ENCODE measurements at regions not wholly inside any gene's neighbourhood (a gene's known extent, or its start where the extent isn't known, plus 50 kb on each side); places are given as distances from the start of the nearest gene placed in this dataset.

- no peaks in the 10 kb centered on the region for H3K9me3 ChIP-seq (ENCODE audit: low read depth)
- no peak overlapping the region for H3K4me3 ChIP-seq
- no peaks in the 10 kb centered on the region for H3K36me3 ChIP-seq
- no peak for TF ChIP-seq CTCF (IDR thresholded peaks at IDR 0.05; ENCODE audit: low read depth, low read length)
- H3K27me3 ChIP-seq: no peaks in the 10 kb centered on the region
- no peak for DNase-seq (ENCODE audit: low read depth in 1 of 2, low spot score in 1 of 2)
- no peak overlapping the region for H3K27ac ChIP-seq
- no peaks in the 10 kb centered on the region for H3K4me1 ChIP-seq (ENCODE audit: low read depth)
These were observed 108.2 kb upstream of the ACTRT2 start for GRCh38 chr1:2913091-2913490.

- H3K36me3 ChIP-seq: no peaks in the 10 kb centered on the region
- no peak for TF ChIP-seq CTCF (IDR thresholded peaks at IDR 0.05; ENCODE audit: low read depth, low read length)
- no peak overlapping the region for H3K4me3 ChIP-seq
- no peaks in the 10 kb centered on the region for H3K9me3 ChIP-seq (ENCODE audit: low read depth)
- no peak overlapping the region for H3K27ac ChIP-seq
- no peaks in the 10 kb centered on the region for H3K4me1 ChIP-seq (ENCODE audit: low read depth)
- no peak for DNase-seq (ENCODE audit: low read depth in 1 of 2, low spot score in 1 of 2)
- H3K27me3 ChIP-seq: no peaks in the 10 kb centered on the region
These were observed 106.6 kb upstream of the ACTRT2 start for GRCh38 chr1:2914702-2915101.

- Histone ChIP-seq H3K4me3 (no peak overlapping the region), H3K27ac (no peak overlapping the region), H3K27me3 (no peaks in the 10 kb centered on the region), H3K36me3 (no peaks in the 10 kb centered on the region), H3K4me1 (ENCODE audit: low read depth) (no peaks in the 10 kb centered on the region), H3K9me3 (ENCODE audit: low read depth) (no peaks in the 10 kb centered on the region)
- TF ChIP-seq CTCF (IDR thresholded peaks at IDR 0.05; ENCODE audit: low read depth, low read length): no peak
- DNase-seq (ENCODE audit: low read depth in 1 of 2, low spot score in 1 of 2): no peak
These were observed 105.1 kb upstream of the ACTRT2 start for GRCh38 chr1:2916153-2916552.

GRCh38 chr1:2916706-2917105 is 104.6 kb upstream of the ACTRT2 start:
- no peak for TF ChIP-seq CTCF (IDR thresholded peaks at IDR 0.05; ENCODE audit: low read depth, low read length)

GRCh38 chr1:2917284-2917683 is 104.0 kb upstream of the ACTRT2 start:
- TF ChIP-seq CTCF (IDR thresholded peaks at IDR 0.05; ENCODE audit: low read depth, low read length): no peak
- no peaks in the 10 kb centered on the region for H3K36me3 ChIP-seq
- H3K4me3 ChIP-seq: no peak overlapping the region
- no peaks in the 10 kb centered on the region for H3K27me3 ChIP-seq
- H3K27ac ChIP-seq: no peak overlapping the region
- DNase-seq (ENCODE audit: low read depth in 1 of 2, low spot score in 1 of 2): no peak
- no peaks in the 10 kb centered on the region for H3K9me3 ChIP-seq (ENCODE audit: low read depth)
- H3K4me1 ChIP-seq (ENCODE audit: low read depth): no peaks in the 10 kb centered on the region

More at GRCh38 chr1:2916706-2917105, 104.6 kb upstream of the ACTRT2 start:
- Histone ChIP-seq H3K4me3 (no peak overlapping the region), H3K4me1 (ENCODE audit: low read depth) (no peaks in the 10 kb centered on the region), H3K36me3 (no peaks in the 10 kb centered on the region), H3K9me3 (ENCODE audit: low read depth) (no peaks in the 10 kb centered on the region), H3K27ac (no peak overlapping the region), H3K27me3 (no peaks in the 10 kb centered on the region)
- no peak for DNase-seq (ENCODE audit: low read depth in 1 of 2, low spot score in 1 of 2)

GRCh38 chr1:2918441-2918840 is 102.8 kb upstream of the ACTRT2 start:
- H3K4me1 ChIP-seq (ENCODE audit: low read depth): no peaks in the 10 kb centered on the region
- H3K4me3 ChIP-seq: no peak overlapping the region
- no peaks in the 10 kb centered on the region for H3K9me3 ChIP-seq (ENCODE audit: low read depth)
- no peak for DNase-seq (ENCODE audit: low read depth in 1 of 2, low spot score in 1 of 2)
- no peaks in the 10 kb centered on the region for H3K36me3 ChIP-seq
- no peak for TF ChIP-seq CTCF (IDR thresholded peaks at IDR 0.05; ENCODE audit: low read depth, low read length)
- no peak overlapping the region for H3K27ac ChIP-seq
- H3K27me3 ChIP-seq: no peaks in the 10 kb centered on the region
